HepG2 (cell line): ENCODE measurements at regions not wholly inside any gene's neighbourhood (a gene's known extent, or its start where the extent isn't known, plus 50 kb on each side); places are given as distances from the start of the nearest gene placed in this dataset.

ENCODE experiments used
- ATAC-seq: fragments of 200-7000 bp; cut with Tn5 transposase; 3 replicates; pipeline ENCODE4 v1.9.1; 2020; ENCODE audit warnings: mild to moderate bottlenecking, moderate library complexity
- BruUV-seq: library from RNA; stranded (reverse); fragments of 400-500 nt; replicated peaks from 2 replicates; lab custom pipeline; 2021; lab: Mats Ljungman, UMichigan
- CTCF ChIA-PET: fragments of 300-600 bp; formaldehyde crosslinking; extraction: SDS; loops from one replicate; lab custom pipeline; 2021; ENCODE audit warnings: low total read pairs, inconsistent platforms, low intra/inter-chr PET ratio; lab: Yijun Ruan, JAX
- POLR2A ChIA-PET: fragments of 350-600 bp; sonication (Branson Sonifier 250); formaldehyde crosslinking; loops from one replicate; lab custom pipeline; 2020; ENCODE audit warnings: antibody characterized with exemption, inconsistent platforms; lab: Yijun Ruan, JAX
- DNase-seq: peaks from one replicate; pipeline ENCODE4 v3.0.0-alpha.2; 2015; ENCODE audit warnings: low spot score
- FAIRE-seq: peaks from 3 replicates; lab custom pipeline; 2011; peaks lifted over from hg19 to GRCh38; lab: Jason Lieb, UNC
- H2AFZ ChIP-seq: one replicate; pipeline ENCODE4 v1.6.1; 2011; ENCODE audit warnings: low read length, inconsistent platforms
- H3K27ac ChIP-seq: fragments of 300-600 bp; 3 replicates; pipeline ENCODE4 v1.8.0; 2011; ENCODE audit warnings: mixed run types, mild to moderate bottlenecking, mixed read lengths, low read length, inconsistent platforms; ENCODE audit not compliant: insufficient read depth; ENCODE audit errors: extremely low read length
- H3K27me3 ChIP-seq, 2 experiments: fragments of 200-600 bp in 1 of 2; 2 replicates in 1 of 2; 3 replicates in 1 of 2; pipeline versions ENCODE4 v1.6.0 to v1.8.0; 2011; ENCODE audit warnings: low read length in 2 of 2, mild to moderate bottlenecking in 2 of 2, moderate library complexity in 2 of 2, inconsistent platforms in 1 of 2; ENCODE audit not compliant: insufficient read depth in 2 of 2, control insufficient read depth in 1 of 2
- H3K36me3 ChIP-seq, 2 experiments: fragments of 200-600 bp in 1 of 2; replicated peaks in 1 of 2; 2 replicates in 1 of 2; 3 replicates in 1 of 2; pipeline versions ENCODE4 v1.5.1 to v1.8.0; 2011; ENCODE audit warnings: low read length in 2 of 2, inconsistent platforms in 1 of 2; ENCODE audit not compliant: insufficient read depth in 2 of 2, control insufficient read depth in 1 of 2
- H3K4me1 ChIP-seq: 2 replicates; pipeline ENCODE4 v1.5.1; 2012; ENCODE audit warnings: low read length, inconsistent platforms; ENCODE audit not compliant: insufficient read depth
- H3K4me2 ChIP-seq: 2 replicates; pipeline ENCODE4 v1.6.0; 2011; ENCODE audit warnings: low read depth, low read length, inconsistent platforms
- H3K4me3 ChIP-seq, 3 experiments: fragments of 200-600 bp in 1 of 3; sonication (generic), shearing (Covaris generic) in 1 of 3; replicated peaks in 1 of 3; 2 replicates each; pipeline ENCODE4 v1.5.1; 2011 to 2016; ENCODE audit warnings: low read length in 3 of 3, inconsistent platforms in 2 of 3, low read depth in 2 of 3, mild to moderate bottlenecking in 2 of 3, control low read depth in 1 of 3, mixed read lengths in 1 of 3; ENCODE audit not compliant: insufficient read depth in 1 of 3
- H3K79me2 ChIP-seq: one replicate; pipeline ENCODE4 v1.6.1; 2011; ENCODE audit warnings: low read length, inconsistent platforms; ENCODE audit not compliant: insufficient read depth
- H3K9ac ChIP-seq: 2 replicates; pipeline ENCODE4 v1.6.0; 2011; ENCODE audit warnings: mild to moderate bottlenecking, low read depth, low read length, inconsistent platforms; ENCODE audit not compliant: insufficient read depth
- H3K9me3 ChIP-seq: 2 replicates; pipeline ENCODE4 v1.5.1; 2012; ENCODE audit warnings: mild to moderate bottlenecking, low read length
- H4K20me1 ChIP-seq: 2 replicates; pipeline ENCODE4 v1.6.0; 2011; ENCODE audit warnings: inconsistent platforms, mild to moderate bottlenecking, low read length, moderate library complexity; ENCODE audit not compliant: insufficient read depth
- ISL2 ChIP-seq: sonication (generic); formaldehyde crosslinking; IDR thresholded peaks from 2 replicates; pipeline ENCODE4 v1.5.0; 2020; ENCODE audit warnings: missing genetic modification reagents
- ZNF83 ChIP-seq: sonication (generic); formaldehyde crosslinking; IDR thresholded peaks from 2 replicates; pipeline ENCODE4 v1.4.0; 2020; ENCODE audit warnings: missing genetic modification reagents, mild to moderate bottlenecking, borderline replicate concordance
- ZUFSP ChIP-seq: sonication (generic); formaldehyde crosslinking; IDR thresholded peaks from 2 replicates; pipeline ENCODE4 v1.9.0; 2021; ENCODE audit warnings: missing genetic modification reagents, mild to moderate bottlenecking, borderline replicate concordance
- WGBS: methylation state at CpG from one replicate; pipeline ENCODE4 v1.1.6; 2017; ENCODE audit warnings: low lambda C conversion rate; 5-methylcytosine and 5-hydroxymethylcytosine counted together
- in situ Hi-C: cut with HindIII; loops from 2 replicates; pipeline ENCODE4 v1.10.0; 2017; ENCODE audit warnings: low pct_unique_long_range_greater_than_20kb; ENCODE audit not compliant: extremely low pct_ligation_motif_present
- intact Hi-C: fragments of 100-400 bp; cut with micrococcal nuclease; formaldehyde crosslinking; loops from one replicate; pipeline ENCODE4 v1.10.0; 2022; ENCODE audit not compliant: unreplicated experiment

- WGBS, result no CpG with 5 or more reads among the region's 3 CpGs
- no TSS peak for BruUV-seq
- no peak overlapping the region for H3K27ac ChIP-seq
- no peaks in the 10 kb centered on the region for H3K36me3 ChIP-seq
- ChIA-PET CTCF (no interaction called here), POLR2A (no interaction called here)
- H2AFZ ChIP-seq, result no peak overlapping the region
- no peak for DNase-seq
- in situ Hi-C loops, result no loop called here
- TF ChIP-seq ZNF83 (no peak), ISL2 (CRISPR knock-in tag) (no peak)
- H3K27me3 ChIP-seq, result no peaks in the 10 kb centered on the region
- no peak overlapping the region for H3K9ac ChIP-seq
- H3K4me1 ChIP-seq, result peaks cover 11% of the 10 kb centered on the region
- no peaks in the 10 kb centered on the region for H3K9me3 ChIP-seq
- H3K79me2 ChIP-seq, result no peaks in the 10 kb centered on the region
- FAIRE-seq, result no peak
- H4K20me1 ChIP-seq, result no peaks in the 10 kb centered on the region
- no peak for ATAC-seq
- no peak overlapping the region for H3K4me2 ChIP-seq
- intact Hi-C loops, result no loop called here
- H3K4me3 ChIP-seq, result no peak overlapping the region
Measured at GRCh38 chrX:68901519-68901918, 72.7 kb downstream of the EFNB1 start.

GRCh38 chrX:68898598-68898997, 69.8 kb downstream of the EFNB1 start:
- TF ChIP-seq ZUFSP (CRISPR knock-in tag), result no peak
- TF ChIP-seq, all 625 proteins: peak for 0
- H3K9me3 ChIP-seq, result no peaks in the 10 kb centered on the region
- no peak overlapping the region for H3K9ac ChIP-seq
- H3K27ac ChIP-seq, result no peak overlapping the region
- no peak overlapping the region for H3K4me3 ChIP-seq
- no peaks in the 10 kb centered on the region for H3K79me2 ChIP-seq
- ATAC-seq, result no peak
- 77% methylated on average over 5 of the region's 8 CpGs for WGBS
- DNase-seq, result no peak
- H4K20me1 ChIP-seq, result no peaks in the 10 kb centered on the region
- H3K36me3 ChIP-seq, result no peaks in the 10 kb centered on the region
- BruUV-seq, result no TSS peak
- ChIA-PET POLR2A (no interaction called here), CTCF (no interaction called here)
- peaks cover 19% of the 10 kb centered on the region for H3K4me1 ChIP-seq
- no peak overlapping the region for H3K4me2 ChIP-seq
- no peaks in the 10 kb centered on the region for H3K27me3 ChIP-seq
- FAIRE-seq, result no peak
- intact Hi-C loops, result no loop called here
- in situ Hi-C loops, result no loop called here
- H2AFZ ChIP-seq, result no peak overlapping the region
